ENCODE measurements at regions not wholly inside any gene's neighbourhood (a gene's known extent, or its start where the extent isn't known, plus 50 kb on each side); places are given as distances from the start of the nearest gene placed in this dataset.

DNA sequence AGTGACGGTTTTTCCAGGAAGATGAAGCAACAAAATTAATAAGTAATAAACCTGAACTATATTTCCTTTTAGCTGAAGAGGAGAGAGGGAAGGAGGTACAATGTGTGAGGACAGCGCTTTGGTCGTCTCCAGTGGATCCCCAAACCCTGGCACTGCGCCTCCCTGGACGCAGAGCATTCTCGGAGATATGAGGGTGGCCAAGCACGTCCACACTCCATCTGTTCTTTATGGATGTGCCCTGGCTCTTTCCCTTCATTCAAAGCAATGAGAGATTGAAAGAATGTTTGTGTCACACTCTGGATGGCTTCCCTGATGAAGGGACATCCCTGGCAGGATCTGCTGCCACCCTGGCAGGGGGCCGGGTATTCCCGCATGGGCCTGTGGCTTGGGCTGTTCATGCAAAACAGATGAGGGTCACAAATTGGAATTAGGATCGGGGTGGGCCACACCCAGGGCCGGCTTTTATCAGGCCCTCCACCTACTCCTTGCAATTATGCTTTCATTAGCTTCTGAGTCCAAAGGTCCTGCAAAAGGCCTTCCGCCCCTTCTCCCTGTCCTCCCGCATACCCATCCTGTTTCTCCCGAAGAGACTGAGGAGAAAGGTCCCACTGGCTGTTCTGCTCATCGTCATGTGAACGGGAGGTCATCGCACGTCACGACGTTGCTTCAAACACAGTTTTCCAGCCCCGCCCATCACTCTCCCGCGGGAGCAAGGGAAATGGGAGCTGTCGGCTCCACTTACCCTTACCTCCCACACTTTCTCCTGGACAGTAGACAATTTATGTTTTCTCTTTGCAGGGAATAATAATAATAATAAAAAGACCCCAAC lies 286.1 kb upstream of the IRX4 start:
- TF ChIP-seq CTCF (IDR thresholded peaks at IDR 0.05; ENCODE audit: low read depth, low read length, poor library complexity, severe bottlenecking) (no peak), EZH2phosphoT487 (IDR thresholded peaks at IDR 0.05; ENCODE audit: borderline replicate concordance, low read length) (no peak)

Measured in DOHH2 (cell line).